T-cell (primary cell): ENCODE measurements at regions not wholly inside any gene's neighbourhood (a gene's known extent, or its start where the extent isn't known, plus 50 kb on each side); places are given as distances from the start of the nearest gene placed in this dataset.

Source experiments
- ATAC-seq, 4 experiments: fragments of 200-7000 bp in 3 of 4; fragments of 150-1000 bp in 1 of 4; cut with Tn5 transposase; replicated peaks in 1 of 4; 1 replicate in 3 of 4; 2 replicates in 1 of 4; pipeline ENCODE4 v1.10.0; 2021; ENCODE audit warnings: moderate library complexity in 3 of 4, mild to moderate bottlenecking in 2 of 4, moderate number of reproducible peaks in 1 of 4
- CTCF ChIA-PET, 2 donors: fragments of 300-600 bp; sonication (Branson Sonifier 250); formaldehyde crosslinking; loops; one replicate each; lab custom pipeline; 2022; ENCODE audit warnings: antibody characterized with exemption in 2 of 2; lab: Charles Lee
- POLR2A ChIA-PET, 2 donors: fragments of 300-600 bp; sonication (Branson Sonifier 250); formaldehyde crosslinking; loops; one replicate each; lab custom pipeline; 2022; ENCODE audit warnings: antibody characterized with exemption in 2 of 2; lab: Charles Lee
- DNase-seq, 35 experiments: peaks; one replicate each; pipeline versions ENCODE4 v3.0.0 to v3.0.0-alpha.2; 2013 to 2023
- H3K27ac ChIP-seq: one replicate; pipeline ENCODE4 v1.5.1; 2013; ENCODE audit warnings: low read length
- H3K27me3 ChIP-seq, 2 experiments: replicated peaks in 1 of 2; 1 replicate in 1 of 2; 2 replicates in 1 of 2; pipeline versions ENCODE4 v1.6.1 to v1.7.0; 2013; ENCODE audit warnings: low read length in 1 of 2, mixed read lengths in 1 of 2; ENCODE audit not compliant: control insufficient read depth in 2 of 2, insufficient read depth in 2 of 2; ENCODE audit errors: extremely low read depth in 1 of 2
- H3K36me3 ChIP-seq, 2 donors: 1 replicate in 1 of 2; 2 replicates in 1 of 2; pipeline versions ENCODE4 v1.6.1 to v1.7.0; 2013; ENCODE audit warnings: low read length in 1 of 2; ENCODE audit not compliant: control insufficient read depth in 2 of 2, insufficient read depth in 1 of 2; ENCODE audit errors: extremely low read depth in 1 of 2
- H3K4me1 ChIP-seq, 2 experiments: 1 replicate in 1 of 2; 2 replicates in 1 of 2; pipeline versions ENCODE4 v1.6.1 to v1.7.0; 2013; ENCODE audit warnings: low read length in 2 of 2, mixed read lengths in 1 of 2; ENCODE audit not compliant: insufficient read depth in 2 of 2, control insufficient read depth in 1 of 2; ENCODE audit errors: extremely low read depth in 1 of 2
- H3K4me3 ChIP-seq, 2 donors: 1 replicate in 1 of 2; 2 replicates in 1 of 2; pipeline versions ENCODE4 v1.5.1 to v1.7.0; 2013; ENCODE audit warnings: mild to moderate bottlenecking in 2 of 2, low read length in 1 of 2, moderate library complexity in 1 of 2; ENCODE audit not compliant: control insufficient read depth in 1 of 2; ENCODE audit errors: extremely low read depth in 1 of 2
- H3K9me3 ChIP-seq: 2 replicates; pipeline ENCODE4 v1.7.0; 2013
- H3K27ac Mint-ChIP-seq, 2 donors: one replicate each; pipeline ENCODE4 v1.8.0; 2020 to 2021; ENCODE audit warnings: mild to moderate bottlenecking in 2 of 2, mixed read lengths in 2 of 2
- H3K27me3 Mint-ChIP-seq, 2 donors: one replicate each; pipeline ENCODE4 v1.8.0; 2021 to 2022; ENCODE audit warnings: mixed read lengths in 2 of 2
- H3K36me3 Mint-ChIP-seq: one replicate; pipeline ENCODE4 v1.8.0; 2021; ENCODE audit warnings: mixed read lengths
- H3K4me1 Mint-ChIP-seq, 3 donors: one replicate each; pipeline ENCODE4 v1.8.0; 2020 to 2022; ENCODE audit warnings: mixed read lengths in 3 of 3, mild to moderate bottlenecking in 1 of 3
- H3K4me3 Mint-ChIP-seq, 3 donors: one replicate each; pipeline ENCODE4 v1.8.0; 2020 to 2022; ENCODE audit warnings: mild to moderate bottlenecking in 3 of 3, mixed read lengths in 3 of 3, moderate library complexity in 3 of 3
- H3K9me3 Mint-ChIP-seq, 3 donors: one replicate each; pipeline ENCODE4 v1.8.0; 2020 to 2022; ENCODE audit warnings: mixed read lengths in 3 of 3
- WGBS: methylation state at CpG from one replicate; pipeline ENCODE4 v1.1.5; 2013; ENCODE audit warnings: missing lambda C conversion rate; ENCODE audit not compliant: insufficient coverage; 5-methylcytosine and 5-hydroxymethylcytosine counted together

- Mint-ChIP-seq H3K27me3 (no peaks in the 10 kb centered on the region), H3K4me1 (no peaks in the 10 kb centered on the region), H3K4me3 (no peak overlapping the region), H3K27ac (no peak overlapping the region), H3K9me3 (peaks cover 0 to 9% (median 7%) of the 10 kb centered on the region in 3 donors), H3K36me3 (no peaks in the 10 kb centered on the region)
- POLR2A ChIA-PET = no interaction called here
- Histone ChIP-seq H3K4me3 (no peak overlapping the region), H3K4me1 (no peaks in the 10 kb centered on the region), H3K9me3 (no peaks in the 10 kb centered on the region), H3K36me3 (no peaks in the 10 kb centered on the region), H3K27me3 (no peaks in the 10 kb centered on the region), H3K27ac (no peak overlapping the region)
- DNase-seq (no peak), ATAC-seq (no peak)
- WGBS = 0% methylated on average over 1 of the region's 2 CpGs
- CTCF ChIA-PET = no interaction called here
These were observed 650.6 kb downstream of the SLC4A3 start for GRCh38 chr2:220278022-220278421.

GRCh38 chr2:220279372-220279771 is 651.9 kb downstream of the SLC4A3 start:
- POLR2A ChIA-PET = no interaction called here
- Histone ChIP-seq H3K4me3 (no peak overlapping the region), H3K4me1 (no peaks in the 10 kb centered on the region), H3K36me3 (no peaks in the 10 kb centered on the region), H3K9me3 (no peaks in the 10 kb centered on the region), H3K27ac (no peak overlapping the region), H3K27me3 (no peaks in the 10 kb centered on the region)
- Mint-ChIP-seq H3K36me3 (no peaks in the 10 kb centered on the region), H3K27ac (no peak overlapping the region), H3K4me3 (no peak overlapping the region), H3K27me3 (no peaks in the 10 kb centered on the region), H3K4me1 (no peaks in the 10 kb centered on the region), H3K9me3 (peaks cover 0 to 9% (median 7%) of the 10 kb centered on the region in 3 donors)
- CTCF ChIA-PET = no interaction called here
- DNase-seq = no peak
- WGBS = no CpG with 5 or more reads among the region's 2 CpGs
- no peak for ATAC-seq

GRCh38 chr2:220279840-220280239 is 652.4 kb downstream of the SLC4A3 start:
- H3K4me1 Mint-ChIP-seq = no peaks in the 10 kb centered on the region
- H3K4me1 ChIP-seq = no peaks in the 10 kb centered on the region
- H3K4me3 Mint-ChIP-seq = no peak overlapping the region
- no peak for ATAC-seq
- H3K27ac ChIP-seq = no peak overlapping the region
- H3K27ac Mint-ChIP-seq = no peak overlapping the region
- peaks cover 0 to 9% (median 7%) of the 10 kb centered on the region in 3 donors for H3K9me3 Mint-ChIP-seq
- H3K36me3 ChIP-seq = no peaks in the 10 kb centered on the region
- CTCF ChIA-PET = no interaction called here
- H3K27me3 ChIP-seq = no peaks in the 10 kb centered on the region
- POLR2A ChIA-PET = no interaction called here
- no peaks in the 10 kb centered on the region for H3K36me3 Mint-ChIP-seq
- H3K4me3 ChIP-seq = no peak overlapping the region
- no peaks in the 10 kb centered on the region for H3K9me3 ChIP-seq
- no peak for DNase-seq
- no peaks in the 10 kb centered on the region for H3K27me3 Mint-ChIP-seq

- ChIA-PET POLR2A (no interaction called here), CTCF (no interaction called here)
- H3K27me3 Mint-ChIP-seq = no peaks in the 10 kb centered on the region
- Histone ChIP-seq H3K27ac (no peak overlapping the region), H3K27me3 (no peaks in the 10 kb centered on the region), H3K36me3 (no peaks in the 10 kb centered on the region), H3K9me3 (no peaks in the 10 kb centered on the region), H3K4me3 (no peak overlapping the region), H3K4me1 (no peaks in the 10 kb centered on the region)
- ATAC-seq (no peak), DNase-seq (no peak)
- H3K27ac Mint-ChIP-seq = no peak overlapping the region
- H3K4me1 Mint-ChIP-seq = no peaks in the 10 kb centered on the region
- no peaks in the 10 kb centered on the region for H3K36me3 Mint-ChIP-seq
- WGBS = no CpG with 5 or more reads among the region's 4 CpGs
- H3K9me3 Mint-ChIP-seq = peaks cover 0 to 9% (median 7%) of the 10 kb centered on the region in 3 donors
- H3K4me3 Mint-ChIP-seq = no peak overlapping the region
These were observed 653.3 kb downstream of the SLC4A3 start for GRCh38 chr2:220280736-220281135.

- ATAC-seq = no peak
- Histone ChIP-seq H3K4me3 (no peak overlapping the region), H3K36me3 (no peaks in the 10 kb centered on the region), H3K27ac (no peak overlapping the region), H3K4me1 (no peaks in the 10 kb centered on the region), H3K27me3 (no peaks in the 10 kb centered on the region), H3K9me3 (no peaks in the 10 kb centered on the region)
- Mint-ChIP-seq H3K9me3 (peaks cover 0 to 9% (median 2%) of the 10 kb centered on the region in 3 donors), H3K4me3 (no peak overlapping the region), H3K4me1 (no peaks in the 10 kb centered on the region), H3K36me3 (no peaks in the 10 kb centered on the region), H3K27ac (no peak overlapping the region), H3K27me3 (no peaks in the 10 kb centered on the region)
- DNase-seq = no peak
- no CpG with 5 or more reads among the region's 1 CpG for WGBS
- POLR2A ChIA-PET = no interaction called here
- CTCF ChIA-PET = no interaction called here
These were observed 654.3 kb downstream of the SLC4A3 start for GRCh38 chr2:220281771-220282170.

GRCh38 chr2:220282236-220282635 is 654.8 kb downstream of the SLC4A3 start:
- Histone ChIP-seq H3K9me3 (no peaks in the 10 kb centered on the region), H3K36me3 (no peaks in the 10 kb centered on the region), H3K27ac (no peak overlapping the region), H3K4me3 (no peak overlapping the region), H3K4me1 (no peaks in the 10 kb centered on the region), H3K27me3 (no peaks in the 10 kb centered on the region)
- Mint-ChIP-seq H3K4me1 (no peaks in the 10 kb centered on the region), H3K36me3 (no peaks in the 10 kb centered on the region), H3K27me3 (no peaks in the 10 kb centered on the region), H3K4me3 (no peak overlapping the region), H3K9me3 (peaks cover 0 to 5% (median 2%) of the 10 kb centered on the region in 3 donors), H3K27ac (no peak overlapping the region)
- no peak for DNase-seq
- ATAC-seq = no peak
- ChIA-PET CTCF (no interaction called here), POLR2A (no interaction called here)
- WGBS = no CpG with 5 or more reads among the region's 3 CpGs

- no peak for DNase-seq
- Mint-ChIP-seq H3K27ac (no peak overlapping the region), H3K4me3 (no peak overlapping the region), H3K36me3 (no peaks in the 10 kb centered on the region), H3K27me3 (no peaks in the 10 kb centered on the region), H3K4me1 (no peaks in the 10 kb centered on the region), H3K9me3 (peaks cover 0 to 3% (median 0%) of the 10 kb centered on the region in 3 donors)
- no peaks in the 10 kb centered on the region for H3K9me3 ChIP-seq
- CTCF ChIA-PET = no interaction called here
- no peaks in the 10 kb centered on the region for H3K36me3 ChIP-seq
- no peaks in the 10 kb centered on the region for H3K4me1 ChIP-seq
- POLR2A ChIA-PET = no interaction called here
- WGBS = no CpG with 5 or more reads among the region's 1 CpG
- no peak overlapping the region for H3K27ac ChIP-seq
- ATAC-seq = no peak
- H3K27me3 ChIP-seq = no peaks in the 10 kb centered on the region
- no peak overlapping the region for H3K4me3 ChIP-seq
These were observed 666.5 kb downstream of the SLC4A3 start for GRCh38 chr2:220293966-220294365.
